Mesodermal cell (in vitro differentiated cells): ENCODE measurements at regions not wholly inside any gene's neighbourhood (a gene's known extent, or its start where the extent isn't known, plus 50 kb on each side); places are given as distances from the start of the nearest gene placed in this dataset.

Source experiments
- H3K27ac ChIP-seq: 2 replicates; pipeline ENCODE4 v1.7.0; 2013; ENCODE audit warnings: mild to moderate bottlenecking, low read depth, low read length, moderate library complexity; ENCODE audit not compliant: severe bottlenecking
- H3K36me3 ChIP-seq: 2 replicates; pipeline ENCODE4 v1.7.1; 2013; ENCODE audit warnings: mild to moderate bottlenecking, low read length, moderate library complexity; ENCODE audit not compliant: control insufficient read depth, insufficient read depth
- H3K4me1 ChIP-seq: one replicate; pipeline ENCODE4 v1.7.1; 2013; ENCODE audit warnings: mild to moderate bottlenecking, low read length; ENCODE audit not compliant: insufficient read depth, control insufficient read depth, poor library complexity, severe bottlenecking
- H3K4me3 ChIP-seq: 2 replicates; pipeline ENCODE4 v1.7.0; 2013; ENCODE audit warnings: low read length, control low read depth, mild to moderate bottlenecking; ENCODE audit not compliant: insufficient read depth, poor library complexity, severe bottlenecking; ENCODE audit errors: extremely low read depth
- H3K9me3 ChIP-seq: 2 replicates; pipeline ENCODE4 v1.7.1; 2013; ENCODE audit warnings: mild to moderate bottlenecking, low read length, moderate library complexity; ENCODE audit not compliant: control insufficient read depth
- WGBS, 2 experiments: methylation state at CpG; one replicate each; pipeline ENCODE4 v1.1.5; 2013; ENCODE audit warnings: missing lambda C conversion rate in 2 of 2; ENCODE audit not compliant: insufficient coverage in 2 of 2; 5-methylcytosine and 5-hydroxymethylcytosine counted together

DNA sequence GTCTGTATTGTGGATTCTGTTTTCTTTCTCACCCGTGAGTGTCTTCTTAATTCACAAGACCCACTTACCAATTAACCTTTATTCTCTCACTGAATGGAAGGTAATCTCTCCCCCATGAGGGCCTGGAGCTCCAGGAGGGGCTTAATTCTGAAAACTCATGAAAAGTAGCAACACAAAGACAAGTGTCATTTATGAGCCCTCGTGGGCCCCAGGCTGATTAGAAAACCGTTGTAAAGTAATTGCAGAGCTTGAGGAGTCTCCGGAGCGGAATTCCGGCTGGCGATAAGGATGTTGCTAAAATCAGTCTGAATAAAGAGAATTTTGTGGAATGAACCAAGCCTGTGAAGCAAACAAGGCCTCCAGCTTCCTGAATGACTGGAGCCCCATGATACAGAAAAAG, 301.5 kb downstream of the HAPSTR1 start:
- H3K4me3 ChIP-seq, result no peak overlapping the region
- H3K4me1 ChIP-seq, result no peaks in the 10 kb centered on the region
- H3K36me3 ChIP-seq, result no peaks in the 10 kb centered on the region
- 85 to 87% methylated on average over 6 of the region's 7 CpGs for WGBS, 2 experiments
- peaks cover 23% of the 10 kb centered on the region for H3K9me3 ChIP-seq
- no peak overlapping the region for H3K27ac ChIP-seq

DNA sequence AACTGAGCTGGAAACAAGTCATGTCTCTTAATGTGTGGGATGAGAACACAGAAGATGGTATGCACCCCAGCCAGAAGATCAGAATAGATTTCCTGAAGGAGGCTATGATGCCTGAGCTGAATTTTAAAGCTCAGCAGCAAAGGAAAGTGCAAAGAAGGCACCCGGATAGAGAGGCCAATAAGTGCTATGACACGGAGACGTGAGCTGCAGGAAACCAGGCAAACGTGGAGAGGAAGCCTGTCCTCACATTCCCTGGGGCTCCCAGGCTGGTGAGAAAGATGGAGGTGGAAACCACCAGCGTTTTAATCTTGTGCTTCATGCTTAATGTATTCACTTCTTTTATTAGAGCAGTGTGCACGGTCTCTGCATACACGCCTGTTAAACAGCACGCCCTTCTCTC, 302.1 kb downstream of the HAPSTR1 start:
- H3K27ac ChIP-seq, result no peak overlapping the region
- WGBS, 2 experiments, result 68 to 85% methylated on average over 4 to 7 of the region's 8 CpGs
- no peaks in the 10 kb centered on the region for H3K4me1 ChIP-seq
- no peaks in the 10 kb centered on the region for H3K36me3 ChIP-seq
- peaks cover 18% of the 10 kb centered on the region for H3K9me3 ChIP-seq
- H3K4me3 ChIP-seq, result no peak overlapping the region

- 86 to 91% methylated on average over 3 of the region's 3 CpGs for WGBS, 2 experiments
- Histone ChIP-seq H3K36me3 (no peaks in the 10 kb centered on the region), H3K4me3 (no peak overlapping the region), H3K4me1 (no peaks in the 10 kb centered on the region), H3K27ac (no peak overlapping the region), H3K9me3 (peaks cover 13% of the 10 kb centered on the region)
These were observed 304.5 kb downstream of the HAPSTR1 start for GRCh38 chr16:9395958-9396359.

- Histone ChIP-seq H3K4me3 (no peak overlapping the region), H3K36me3 (no peaks in the 10 kb centered on the region), H3K9me3 (no peaks in the 10 kb centered on the region), H3K4me1 (no peaks in the 10 kb centered on the region), H3K27ac (no peak overlapping the region)
- 89 to 100% methylated on average over 1 to 7 of the region's 8 CpGs for WGBS, 2 experiments
These were observed 308.1 kb downstream of the HAPSTR1 start for GRCh38 chr16:9399573-9399972.

- no peaks in the 10 kb centered on the region for H3K36me3 ChIP-seq
- no peak overlapping the region for H3K4me3 ChIP-seq
- H3K4me1 ChIP-seq, result no peaks in the 10 kb centered on the region
- H3K27ac ChIP-seq, result no peak overlapping the region
- H3K9me3 ChIP-seq, result no peaks in the 10 kb centered on the region
These were observed 309.7 kb downstream of the HAPSTR1 start for GRCh38 chr16:9401173-9401572.

GRCh38 chr16:9402293-9402860, 310.9 kb downstream of the HAPSTR1 start:
- H3K9me3 ChIP-seq, result no peaks in the 10 kb centered on the region
- 81 to 82% methylated on average over 3 to 5 of the region's 5 CpGs for WGBS, 2 experiments

GRCh38 chr16:9404811-9405210, 313.4 kb downstream of the HAPSTR1 start:
- H3K36me3 ChIP-seq, result no peaks in the 10 kb centered on the region

More at GRCh38 chr16:9402293-9402860, 310.9 kb downstream of the HAPSTR1 start:
- no peaks in the 10 kb centered on the region for H3K36me3 ChIP-seq
- H3K4me3 ChIP-seq, result no peak overlapping the region
- H3K27ac ChIP-seq, result no peak overlapping the region
- H3K4me1 ChIP-seq, result no peaks in the 10 kb centered on the region

DNA sequence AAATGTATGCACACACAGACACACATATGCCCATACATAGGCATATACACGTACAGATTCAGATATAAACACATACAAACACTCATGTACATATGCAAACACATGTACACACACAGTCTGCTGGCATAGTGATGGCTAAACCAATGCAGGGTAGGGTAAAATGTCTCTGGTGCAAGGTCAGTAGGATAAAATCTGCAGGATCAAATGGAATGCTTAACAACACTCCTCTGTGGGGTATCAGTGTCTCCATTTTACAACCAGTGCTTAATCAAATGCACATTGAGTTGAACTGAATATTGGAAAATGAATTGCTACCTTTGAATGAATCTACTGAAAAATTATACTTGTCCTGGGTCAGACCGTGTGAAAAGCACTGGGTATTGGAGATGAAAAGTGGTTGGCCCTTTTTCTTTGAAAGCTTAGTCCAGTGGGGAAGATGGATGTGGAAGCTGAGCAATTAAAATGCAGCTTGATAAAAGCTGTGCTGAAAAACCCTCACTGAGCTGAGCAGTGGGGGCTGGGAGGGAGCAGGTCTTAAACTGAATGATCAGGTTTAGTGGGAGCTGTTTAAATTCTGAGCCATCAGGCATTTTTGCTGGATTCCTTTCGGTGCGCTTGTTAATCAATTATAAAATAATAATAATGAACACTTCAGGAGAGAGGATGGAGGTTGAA, 314.7 kb downstream of the HAPSTR1 start:
- WGBS, 2 experiments, result 79 to 94% methylated on average over 2 of the region's 4 CpGs

More at GRCh38 chr16:9404811-9405210, 313.4 kb downstream of the HAPSTR1 start:
- H3K4me3 ChIP-seq, result no peak overlapping the region
- H3K4me1 ChIP-seq, result no peaks in the 10 kb centered on the region
- no peak overlapping the region for H3K27ac ChIP-seq
- no peaks in the 10 kb centered on the region for H3K9me3 ChIP-seq
- WGBS, 2 experiments, result 89 to 92% methylated on average over 5 of the region's 6 CpGs

DNA sequence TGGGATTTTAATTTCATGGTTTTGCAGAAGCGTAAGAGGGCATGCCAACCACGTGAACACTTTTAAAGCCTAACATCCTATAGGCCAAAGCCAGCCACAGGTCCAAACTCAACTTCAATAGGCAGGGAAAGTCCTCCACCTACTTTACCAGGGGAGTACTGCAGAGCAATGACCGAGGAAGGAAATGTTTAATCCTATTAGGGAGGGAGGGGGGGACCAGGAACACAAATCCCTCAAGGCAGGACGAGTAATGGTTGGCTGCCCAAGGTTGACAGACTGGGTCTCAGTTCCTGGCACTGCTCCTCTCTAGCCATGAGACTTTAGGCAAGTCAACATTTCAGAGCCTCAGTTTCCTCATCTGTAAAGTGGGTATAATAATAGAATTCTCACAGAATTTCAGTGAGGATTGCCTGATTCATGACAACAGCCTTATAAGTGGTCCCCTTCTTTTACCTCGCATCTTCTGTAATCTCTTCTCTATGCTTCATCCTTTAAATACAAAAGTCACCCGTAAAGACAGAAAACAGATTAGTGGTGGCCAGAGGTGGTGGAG, 315.8 kb downstream of the HAPSTR1 start:
- Histone ChIP-seq H3K36me3 (no peaks in the 10 kb centered on the region), H3K4me3 (no peak overlapping the region), H3K4me1 (no peaks in the 10 kb centered on the region), H3K9me3 (no peaks in the 10 kb centered on the region), H3K27ac (no peak overlapping the region)
- WGBS, 2 experiments, result 100% methylated on average over 1 of the region's 6 CpGs; no CpG with 5 or more reads in 1 of the 2 experiments

More for the DNA sequence above, 314.7 kb downstream of the HAPSTR1 start:
- Histone ChIP-seq H3K4me1 (no peaks in the 10 kb centered on the region), H3K9me3 (no peaks in the 10 kb centered on the region), H3K4me3 (no peak overlapping the region), H3K27ac (no peak overlapping the region), H3K36me3 (no peaks in the 10 kb centered on the region)

GRCh38 chr16:9408297-9408878, 316.9 kb downstream of the HAPSTR1 start:
- Histone ChIP-seq H3K9me3 (no peaks in the 10 kb centered on the region), H3K27ac (no peak overlapping the region), H3K4me3 (no peak overlapping the region), H3K36me3 (no peaks in the 10 kb centered on the region), H3K4me1 (no peaks in the 10 kb centered on the region)
- WGBS, 2 experiments, result 83 to 89% methylated on average over 6 of the region's 9 CpGs
